ENCODE measurements at regions not wholly inside any gene's neighbourhood (a gene's known extent, or its start where the extent isn't known, plus 50 kb on each side); places are given as distances from the start of the nearest gene placed in this dataset.

GRCh38 chr1:14108356-14109275, 408.6 kb downstream of the PRDM2 start:
- intact Hi-C loops (cut with micrococcal nuclease; ENCODE audit: unreplicated experiment) = no loop called here
- CTCF ChIA-PET = no interaction called here
- no TSS peak for BruUV-seq (replicated peaks)

GRCh38 chr1:14109276-14109635, 409.3 kb downstream of the PRDM2 start:
- ChIA-PET CTCF (no interaction called here), POLR2A (ENCODE audit: low non-redundant PET) (no interaction called here)
- Histone ChIP-seq H3K36me3 (ENCODE audit: insufficient read depth, low read length, poor library complexity, severe bottlenecking) (no peaks in the 10 kb centered on the region), H3K27me3 (replicated peaks; ENCODE audit: insufficient read depth, low read depth, low read length, poor library complexity) (no peaks in the 10 kb centered on the region), H3K27ac (ENCODE audit: low read depth, low read length, poor library complexity, severe bottlenecking) (no peak overlapping the region), H3K4me1 (ENCODE audit: insufficient read depth, low read length, poor library complexity, severe bottlenecking) (peaks cover 10% of the 10 kb centered on the region), H3K9me3 (ENCODE audit: low read depth, low read length, poor library complexity, severe bottlenecking) (no peaks in the 10 kb centered on the region), H3K4me3 (ENCODE audit: low read depth, low read length, poor library complexity, severe bottlenecking) (no peak overlapping the region)
- BruUV-seq (replicated peaks) = no TSS peak
- DNase-seq (ENCODE audit: low spot score) = no peak
- no peak for TF ChIP-seq CTCF (conservative IDR thresholded peaks at IDR 0.05; ENCODE audit: low read depth, low read length)
- no peak for TF ChIP-seq EZH2 (IDR thresholded peaks at IDR 0.05; ENCODE audit: borderline replicate concordance, low read depth, low read length, poor library complexity, severe bottlenecking)
- intact Hi-C loops (cut with micrococcal nuclease; ENCODE audit: unreplicated experiment) = no loop called here

More at GRCh38 chr1:14108356-14109275, 408.6 kb downstream of the PRDM2 start:
- Histone ChIP-seq H3K9me3 (ENCODE audit: low read depth, low read length, poor library complexity, severe bottlenecking) (no peaks in the 10 kb centered on the region), H3K36me3 (ENCODE audit: insufficient read depth, low read length, poor library complexity, severe bottlenecking) (no peaks in the 10 kb centered on the region), H3K27ac (ENCODE audit: low read depth, low read length, poor library complexity, severe bottlenecking) (no peak overlapping the region), H3K4me3 (ENCODE audit: low read depth, low read length, poor library complexity, severe bottlenecking) (no peak overlapping the region), H3K4me1 (ENCODE audit: insufficient read depth, low read length, poor library complexity, severe bottlenecking) (peaks cover 4% of the 10 kb centered on the region), H3K27me3 (replicated peaks; ENCODE audit: insufficient read depth, low read depth, low read length, poor library complexity) (no peaks in the 10 kb centered on the region)
- TF ChIP-seq EZH2 (IDR thresholded peaks at IDR 0.05; ENCODE audit: borderline replicate concordance, low read depth, low read length, poor library complexity, severe bottlenecking) = no peak
- TF ChIP-seq CTCF (conservative IDR thresholded peaks at IDR 0.05; ENCODE audit: low read depth, low read length) = no peak
- POLR2A ChIA-PET (ENCODE audit: low non-redundant PET) = no interaction called here
- no peak for DNase-seq (ENCODE audit: low spot score)

DNA sequence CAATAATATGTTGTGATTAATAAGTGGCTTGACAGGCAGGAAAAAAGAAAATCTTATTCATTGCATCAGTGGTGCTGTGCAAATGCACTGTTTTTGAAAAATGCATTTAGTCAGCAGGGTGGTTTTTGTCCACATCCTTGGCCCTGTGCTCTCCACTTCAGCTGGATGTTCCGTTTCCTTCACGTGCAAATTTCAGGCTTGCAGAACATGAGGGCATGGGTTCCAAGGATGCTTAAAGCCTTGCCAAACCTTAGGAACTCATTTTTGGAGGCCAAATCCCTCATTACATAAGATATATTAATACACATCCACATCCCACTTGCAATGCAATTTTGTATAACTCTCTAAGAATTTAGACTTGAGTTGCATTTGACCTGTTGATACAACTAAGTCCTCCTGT, 410.1 kb downstream of the PRDM2 start:
- Histone ChIP-seq H3K9me3 (ENCODE audit: low read depth, low read length, poor library complexity, severe bottlenecking) (no peaks in the 10 kb centered on the region), H3K4me3 (ENCODE audit: low read depth, low read length, poor library complexity, severe bottlenecking) (no peak overlapping the region), H3K27ac (ENCODE audit: low read depth, low read length, poor library complexity, severe bottlenecking) (no peak overlapping the region), H3K4me1 (ENCODE audit: insufficient read depth, low read length, poor library complexity, severe bottlenecking) (peaks cover 18% of the 10 kb centered on the region), H3K36me3 (ENCODE audit: insufficient read depth, low read length, poor library complexity, severe bottlenecking) (no peaks in the 10 kb centered on the region), H3K27me3 (replicated peaks; ENCODE audit: insufficient read depth, low read depth, low read length, poor library complexity) (no peaks in the 10 kb centered on the region)
- no peak for DNase-seq (ENCODE audit: low spot score)
- CTCF ChIA-PET = no interaction called here
- POLR2A ChIA-PET (ENCODE audit: low non-redundant PET) = no interaction called here
- no TSS peak for BruUV-seq (replicated peaks)
- intact Hi-C loops (cut with micrococcal nuclease; ENCODE audit: unreplicated experiment) = loop anchor here (5.0 to 10.0 kb wide), 7 partner anchors 255 to 937 kb away; no protein-coding TSS in a partner anchor
- TF ChIP-seq CTCF (conservative IDR thresholded peaks at IDR 0.05; ENCODE audit: low read depth, low read length) (no peak), EZH2 (IDR thresholded peaks at IDR 0.05; ENCODE audit: borderline replicate concordance, low read depth, low read length, poor library complexity, severe bottlenecking) (no peak)

Measured in A673 (cell line).